Cerebellar nuclear complex (tissue), 1 donor: ENCODE measurements at regions not wholly inside any gene's neighbourhood (a gene's known extent, or its start where the extent isn't known, plus 50 kb on each side); places are given as distances from the start of the nearest gene placed in this dataset.

Experiments used
- DNase-seq, 2 experiments: peaks; one replicate each; lab custom pipeline; 2025; lab: John Stamatoyannopoulos, UW

DNA sequence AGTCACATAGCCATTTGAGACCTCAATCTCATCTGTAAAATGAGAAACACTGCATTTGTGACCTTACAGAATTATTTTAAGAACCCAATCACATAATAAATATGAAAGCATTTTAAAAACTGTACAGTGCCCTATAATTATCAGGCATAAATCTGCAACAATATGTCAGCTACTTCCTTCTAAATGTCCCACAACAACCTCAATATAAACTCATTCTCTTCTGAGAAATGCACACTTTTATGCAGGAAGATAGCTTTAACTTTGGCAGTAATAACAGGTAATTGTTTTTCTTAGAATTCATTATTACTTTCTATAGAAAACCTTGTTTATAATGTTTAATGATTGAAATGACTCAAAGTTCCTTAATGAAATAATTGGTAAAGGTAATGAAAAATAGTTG lies 400.7 kb upstream of the AGTR1 start:
- DNase-seq, result no peak

DNA sequence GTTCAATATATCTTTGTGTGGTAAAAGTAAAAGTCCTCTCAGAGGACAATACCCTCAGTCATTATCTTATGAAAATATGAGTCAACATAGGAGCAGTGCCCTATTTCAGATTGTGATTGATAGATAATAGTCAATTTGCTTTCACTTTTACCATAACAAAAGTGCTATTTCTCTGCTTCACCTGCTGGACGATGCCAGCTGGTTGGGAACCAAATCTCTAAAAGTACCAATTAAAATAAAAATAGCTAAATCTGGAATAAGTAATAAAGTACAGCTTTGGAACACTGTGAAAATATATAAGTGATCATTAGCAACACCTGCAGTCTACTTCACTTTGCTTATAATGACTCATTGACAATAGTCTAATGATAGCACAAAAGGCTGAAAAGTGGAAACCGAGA lies 390.3 kb upstream of the AGTR1 start:
- DNase-seq, result no peak

DNA sequence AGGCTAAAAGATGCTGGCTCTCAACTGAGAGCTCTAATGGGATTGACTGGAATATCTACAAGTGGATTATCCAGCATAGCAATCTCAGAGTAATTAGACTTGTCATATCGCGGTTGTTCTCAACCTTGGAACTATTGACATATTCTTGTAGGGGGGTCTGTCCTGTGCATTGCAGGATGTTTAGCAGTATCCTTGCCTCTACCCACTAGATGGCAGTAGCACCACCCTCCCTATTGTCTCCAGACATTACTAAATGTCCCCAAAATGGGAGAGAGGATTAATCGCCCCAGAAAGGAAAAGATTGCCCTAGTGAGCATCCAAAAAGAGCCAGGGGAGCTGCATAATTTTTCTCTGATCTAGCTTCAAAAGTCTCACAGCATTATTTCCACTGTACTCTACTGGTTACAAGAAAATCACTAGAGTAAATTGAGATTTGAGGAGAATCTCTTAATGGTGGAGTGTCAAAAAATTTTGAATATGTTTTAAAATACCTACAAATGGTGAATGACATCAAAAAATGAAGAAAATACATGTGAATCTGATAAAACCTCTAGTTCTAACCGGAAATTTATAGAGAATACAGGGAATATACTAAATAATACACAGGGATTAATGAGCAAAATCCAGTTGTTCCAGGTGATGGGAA lies 388.2 kb upstream of the AGTR1 start:
- DNase-seq, result no peak

DNA sequence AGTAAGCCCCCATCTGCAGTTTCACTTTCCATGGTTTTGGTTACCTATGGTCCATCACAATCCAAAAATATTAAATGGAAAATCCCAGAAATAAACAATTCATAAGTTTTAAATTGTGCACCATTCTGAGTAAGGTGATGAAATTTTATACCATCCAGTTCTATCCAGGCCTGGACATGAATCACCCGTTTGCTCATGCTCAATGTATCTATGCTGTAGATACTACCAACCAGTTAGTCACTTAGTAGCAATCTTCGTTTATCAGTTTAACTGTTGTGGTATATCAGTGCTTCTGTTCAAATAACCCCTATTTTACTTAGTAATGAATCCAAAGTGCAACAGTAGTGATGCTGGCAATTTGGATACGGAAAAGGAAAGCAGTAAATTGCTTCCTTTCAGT lies 381.9 kb upstream of the AGTR1 start:
- DNase-seq, result no peak

DNA sequence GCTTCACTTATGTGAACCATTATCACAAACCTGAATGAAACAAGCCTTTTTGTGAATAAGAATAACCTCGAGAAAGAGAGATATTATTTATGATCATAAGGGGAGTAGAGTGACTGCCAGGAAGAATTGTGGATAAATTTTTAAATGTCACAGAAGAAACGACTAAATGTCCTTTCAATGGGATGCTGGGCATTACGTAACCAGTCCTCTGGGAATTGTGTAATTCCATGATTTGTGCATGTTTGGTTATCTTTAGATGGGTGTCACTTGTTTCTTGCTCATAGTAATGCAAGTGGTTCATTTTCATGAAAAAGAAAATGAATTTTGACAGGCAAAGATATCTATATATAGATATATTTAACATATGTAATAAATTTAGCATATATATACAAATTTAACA lies 379.5 kb upstream of the AGTR1 start:
- DNase-seq, result no peak

DNA sequence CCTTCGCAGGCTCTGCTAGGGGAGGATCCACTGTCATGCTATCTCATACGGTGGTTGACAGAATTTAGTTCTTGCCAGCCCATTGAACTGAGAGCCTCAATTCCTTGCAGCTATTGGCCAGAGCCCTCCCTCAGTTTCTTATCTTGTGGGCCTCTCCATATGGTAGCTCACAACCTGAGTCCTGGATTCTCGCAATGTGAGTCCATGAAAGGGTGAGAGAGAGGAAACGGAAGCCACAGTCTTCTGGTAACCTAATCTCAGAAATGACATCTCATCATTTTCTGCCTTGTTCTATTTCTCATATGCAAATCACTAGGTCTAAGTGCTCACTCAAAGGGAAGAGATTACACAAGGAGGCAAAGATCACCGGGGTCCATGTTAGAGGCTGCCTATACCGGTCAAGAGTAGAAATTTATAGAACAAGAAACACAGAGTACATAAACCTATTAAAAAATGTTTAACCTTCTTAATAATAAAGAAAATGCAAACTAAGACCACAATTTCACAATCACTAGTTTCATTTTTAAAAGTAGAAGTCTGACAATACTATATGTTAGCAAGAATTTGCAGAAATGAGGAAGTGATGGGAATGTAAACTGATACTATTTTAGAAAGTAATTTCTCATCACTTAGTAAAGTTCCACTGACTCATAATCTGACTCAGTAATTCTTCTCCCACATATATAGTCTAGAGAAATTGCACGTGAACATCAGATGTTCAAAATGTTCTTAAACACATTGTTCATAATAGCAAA lies 378.4 kb upstream of the AGTR1 start:
- DNase-seq, result no peak

DNA sequence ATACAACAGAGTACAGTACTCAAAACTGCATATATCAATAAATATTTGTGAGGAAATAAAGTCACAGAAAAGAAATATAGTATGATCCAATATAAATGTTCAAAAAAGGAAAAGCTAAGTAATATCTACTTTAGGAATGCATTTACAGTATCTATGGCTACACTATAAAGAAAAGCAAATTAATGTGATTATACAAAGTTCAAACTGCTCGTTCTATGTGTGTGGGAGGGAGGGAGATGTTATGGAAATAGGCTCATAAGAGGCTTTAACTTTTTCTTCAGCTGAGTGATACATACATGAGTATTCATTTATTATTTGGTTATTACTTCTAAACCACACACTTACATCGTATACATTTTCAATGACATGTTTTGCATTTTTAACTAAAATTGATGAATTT lies 377.7 kb upstream of the AGTR1 start:
- DNase-seq, result no peak

DNA sequence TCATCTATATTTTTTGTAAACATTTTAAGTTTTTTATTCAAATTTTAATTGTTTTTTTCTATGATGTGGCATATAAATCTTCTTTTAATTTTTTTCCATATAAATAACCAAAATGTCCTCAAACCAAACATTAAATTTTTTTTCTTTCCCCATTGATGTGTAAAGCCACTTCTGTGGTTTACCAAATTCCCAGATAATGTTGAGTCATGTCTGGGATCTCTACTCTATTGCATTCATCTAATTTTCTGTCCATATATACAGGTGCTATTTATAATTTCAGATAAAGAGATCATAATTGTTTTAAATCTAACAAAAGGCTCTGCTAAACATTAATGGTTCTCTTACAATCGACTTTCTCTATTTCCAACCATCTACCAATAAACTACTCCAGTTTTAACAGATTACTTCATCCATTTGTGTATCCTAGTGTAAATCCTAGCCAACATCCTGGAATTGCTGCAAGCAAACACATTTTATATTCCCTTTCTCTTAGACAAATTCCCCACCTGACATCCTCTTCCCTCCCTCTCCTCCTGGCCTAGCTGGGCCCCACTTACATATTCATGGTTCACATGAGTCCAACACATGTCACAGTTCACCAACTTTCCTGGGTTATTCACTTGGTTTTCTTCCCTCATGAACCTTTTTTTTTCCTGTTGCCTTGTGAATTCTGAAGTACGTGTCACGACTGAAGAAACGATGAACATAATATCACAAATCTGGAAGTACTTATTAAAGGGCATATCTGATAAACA lies 368.0 kb upstream of the AGTR1 start:
- DNase-seq, result no peak

DNA sequence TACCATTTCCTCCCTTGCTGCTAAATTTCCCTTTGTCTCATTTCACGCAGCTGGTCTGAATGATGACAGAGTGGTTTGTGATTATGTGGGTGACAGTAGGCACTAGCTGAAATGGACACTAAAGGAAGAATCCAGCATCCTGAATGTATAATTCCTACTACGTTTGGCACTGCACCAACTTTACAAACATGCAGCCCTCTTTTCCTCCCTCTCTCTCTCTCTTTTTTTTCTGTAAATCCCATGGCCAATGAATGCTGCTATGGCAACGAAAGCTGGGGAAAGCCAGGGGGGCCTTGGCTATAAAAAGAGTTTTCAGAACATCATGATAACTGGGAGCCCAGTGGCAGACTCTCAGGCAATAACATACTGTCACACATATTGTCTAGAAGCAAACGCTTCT lies 367.2 kb upstream of the AGTR1 start:
- DNase-seq, result no peak

DNA sequence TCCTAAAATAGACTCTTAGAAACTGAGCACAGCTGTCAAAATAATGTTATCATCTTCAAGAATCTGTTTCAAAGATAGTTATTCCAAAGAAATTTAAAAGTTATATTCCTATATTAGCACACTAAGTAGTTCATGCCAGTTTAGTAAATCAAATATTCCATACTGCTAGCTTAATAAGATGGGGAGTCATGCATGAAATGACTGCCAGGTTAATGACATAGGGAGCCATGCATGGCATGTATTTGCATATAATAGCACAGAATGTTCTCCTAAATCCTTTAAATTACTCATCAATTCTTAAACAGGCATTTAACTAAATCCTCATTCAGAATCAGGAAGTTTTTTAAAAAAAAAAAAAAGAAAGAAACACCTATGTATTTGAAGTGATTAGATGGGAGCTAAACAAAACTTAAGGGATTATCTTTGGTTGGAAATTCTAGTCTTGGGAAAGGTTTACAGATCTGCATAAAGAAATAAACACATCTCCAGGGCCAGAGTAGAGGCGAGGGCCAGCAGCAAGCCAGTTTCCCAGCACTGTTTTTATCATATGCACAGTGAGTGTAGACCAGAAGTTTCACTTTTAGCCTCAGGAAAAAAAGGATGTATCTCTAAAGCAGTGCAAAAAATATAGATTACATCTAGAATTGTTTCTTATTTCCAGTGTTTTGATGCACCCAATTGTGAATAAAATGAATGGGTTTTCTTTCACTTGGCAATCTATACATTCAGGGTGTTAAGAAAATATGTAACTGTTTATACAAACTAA lies 366.4 kb upstream of the AGTR1 start:
- no peak for DNase-seq

DNA sequence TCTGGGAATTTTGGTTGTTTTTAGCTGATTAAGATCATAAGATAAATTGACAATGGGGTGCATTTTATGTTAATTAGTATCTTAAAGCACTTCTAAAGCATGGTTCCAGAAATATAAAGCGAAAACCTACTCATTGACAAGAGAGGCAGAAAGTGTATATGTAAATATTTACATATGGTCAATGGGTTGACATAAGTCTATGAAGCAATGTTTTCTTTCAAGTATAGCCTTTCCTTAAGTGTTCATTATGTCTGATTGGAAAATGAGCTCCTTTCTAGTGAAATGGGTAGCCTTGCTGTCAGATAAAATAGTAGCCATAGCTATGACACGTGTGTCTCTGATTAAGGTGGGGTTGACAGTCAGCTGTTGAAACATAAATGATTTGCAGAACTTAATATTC lies 365.2 kb upstream of the AGTR1 start:
- no peak for DNase-seq

DNA sequence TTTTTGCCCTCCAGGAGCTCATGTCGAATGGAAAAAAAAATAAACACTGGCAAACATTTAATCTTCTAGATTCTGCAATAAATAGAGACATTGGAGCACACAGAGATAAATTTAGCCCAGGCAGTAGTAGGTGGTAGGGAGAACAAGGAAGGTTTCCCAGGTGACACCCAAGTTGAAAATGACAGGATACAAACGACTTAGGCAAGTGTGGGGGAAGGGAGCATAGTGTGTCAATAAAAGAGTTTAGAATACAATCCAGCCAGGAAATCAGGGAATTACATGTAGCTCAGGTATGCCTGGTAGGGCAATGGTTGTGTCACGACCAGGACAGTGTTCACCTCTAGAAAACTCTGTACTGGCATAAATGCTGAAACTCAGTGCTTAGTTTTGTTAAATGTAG lies 364.6 kb upstream of the AGTR1 start:
- no peak for DNase-seq

DNA sequence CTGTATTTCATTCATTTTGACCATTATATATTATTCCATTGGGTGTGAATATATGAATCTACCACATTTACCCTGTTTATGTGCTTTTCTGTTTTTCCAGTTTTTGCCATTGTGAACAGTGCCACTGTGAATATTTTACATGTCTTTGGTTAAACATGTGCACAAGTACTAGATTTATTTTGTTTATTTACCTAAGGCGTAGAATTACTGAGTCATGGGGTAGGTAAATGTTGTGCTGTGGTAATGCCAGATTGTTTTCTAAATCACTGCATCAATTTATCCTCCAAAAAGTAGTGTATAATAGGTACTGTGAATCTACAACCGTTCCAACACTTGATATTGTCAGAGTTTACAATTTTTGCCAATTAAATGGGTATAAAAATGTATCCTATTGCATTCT lies 362.1 kb upstream of the AGTR1 start:
- no peak for DNase-seq

DNA sequence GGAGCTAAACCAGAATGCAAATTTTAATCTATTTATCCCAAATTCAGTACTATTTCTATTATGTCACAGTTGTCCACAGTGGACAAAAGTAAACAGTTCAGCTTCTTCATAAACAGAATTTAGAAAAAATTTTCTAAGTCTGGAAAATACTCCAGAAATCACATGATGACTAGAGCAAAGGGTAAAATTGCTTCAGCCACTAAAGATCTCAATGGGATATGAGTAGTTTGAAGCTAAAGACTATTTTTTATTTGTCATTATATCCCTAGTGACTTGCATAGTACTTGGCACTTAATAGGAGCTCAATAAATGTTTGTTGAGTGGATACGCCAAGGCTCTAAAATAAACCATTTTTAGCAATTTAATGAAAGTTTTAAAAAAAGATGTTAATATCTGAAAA lies 354.3 kb upstream of the AGTR1 start:
- no peak for DNase-seq

DNA sequence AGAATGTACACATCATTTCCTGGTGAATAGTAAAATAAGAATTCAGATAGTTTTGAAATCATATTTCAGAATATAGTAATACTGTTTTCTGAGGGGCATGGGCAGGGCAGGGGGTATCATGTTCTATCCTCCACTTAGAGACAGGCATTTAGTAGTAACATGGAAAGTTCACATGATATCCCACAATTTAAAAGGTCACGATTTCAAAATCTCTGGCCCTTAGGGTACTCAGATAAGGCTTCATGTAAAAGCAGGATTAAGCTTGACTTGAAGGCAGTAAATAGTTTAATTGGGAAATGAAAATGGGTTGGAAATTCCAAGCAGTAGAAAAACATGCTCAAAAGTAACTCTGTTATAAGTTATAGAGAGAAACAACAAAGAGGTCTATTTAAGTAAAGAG lies 353.2 kb upstream of the AGTR1 start:
- no peak for DNase-seq

DNA sequence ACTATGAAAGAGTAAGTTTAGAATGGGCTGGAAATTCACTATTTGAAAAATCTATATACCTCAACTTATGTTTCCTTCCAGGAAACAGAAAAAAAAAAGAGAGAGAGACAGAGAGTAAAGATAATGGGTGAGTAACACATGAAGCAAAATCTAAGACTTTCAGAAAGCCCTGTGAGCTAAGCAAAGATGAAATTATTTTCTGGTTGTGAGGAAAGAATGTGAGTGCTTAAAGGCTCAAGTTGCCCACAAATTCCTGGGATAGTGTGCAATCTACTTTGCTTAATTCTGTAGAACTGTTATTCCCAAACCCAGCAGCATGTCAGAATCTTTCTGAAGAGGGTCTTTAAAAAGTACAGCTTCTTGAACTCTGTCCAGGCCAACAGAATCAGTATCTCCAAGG lies 337.7 kb upstream of the AGTR1 start:
- no peak for DNase-seq

DNA sequence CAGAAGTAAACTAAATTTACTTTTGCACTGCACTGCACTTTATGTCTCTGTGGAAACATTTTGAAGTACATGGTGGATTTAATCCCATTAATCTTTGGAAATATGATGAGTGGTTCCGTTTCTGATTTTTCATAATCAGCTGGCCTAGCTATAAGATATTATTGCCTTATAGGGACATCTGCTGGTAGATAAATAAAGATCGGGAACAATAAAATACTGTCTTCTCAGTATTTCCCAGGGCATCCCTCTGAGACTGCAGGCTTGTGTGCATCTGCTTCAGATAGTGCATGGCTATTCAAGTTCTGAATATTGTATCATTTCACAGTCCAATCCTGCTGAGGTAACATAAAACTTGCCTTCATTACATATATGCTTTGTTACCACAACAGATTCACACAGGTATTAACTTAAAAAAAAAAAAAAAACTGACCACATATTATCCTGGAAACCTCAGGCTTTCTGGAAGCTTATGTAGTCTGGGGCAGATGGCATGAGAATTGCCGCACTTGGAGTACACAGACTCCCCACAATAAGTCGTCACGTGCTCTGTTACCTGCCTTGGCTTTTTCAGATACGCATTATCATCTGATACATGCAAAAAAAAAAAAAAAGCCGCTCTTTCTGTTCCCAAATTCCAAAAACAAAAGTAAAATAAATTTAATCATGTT lies 330.8 kb upstream of the AGTR1 start:
- DNase-seq, result peak in 1 of 2 experiments; percentile 21

DNA sequence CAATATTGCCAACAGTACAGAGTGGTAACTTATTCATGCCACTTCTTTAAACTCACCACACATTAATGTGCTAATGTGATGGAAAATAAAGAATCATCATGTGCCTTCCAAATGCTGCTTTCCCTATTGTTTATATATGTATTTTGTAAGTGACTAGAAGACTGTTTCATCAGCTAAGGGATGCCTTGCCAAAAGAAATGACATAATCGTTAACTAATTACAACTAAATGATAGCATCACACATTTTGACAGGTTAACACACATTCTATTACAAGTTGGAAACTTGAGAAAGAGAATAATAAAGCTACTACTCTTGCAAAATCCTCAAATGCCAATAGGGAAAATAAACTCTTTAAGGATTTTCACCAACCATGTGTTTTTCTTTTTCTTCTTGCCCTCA lies 329.9 kb upstream of the AGTR1 start:
- DNase-seq, result no peak

DNA sequence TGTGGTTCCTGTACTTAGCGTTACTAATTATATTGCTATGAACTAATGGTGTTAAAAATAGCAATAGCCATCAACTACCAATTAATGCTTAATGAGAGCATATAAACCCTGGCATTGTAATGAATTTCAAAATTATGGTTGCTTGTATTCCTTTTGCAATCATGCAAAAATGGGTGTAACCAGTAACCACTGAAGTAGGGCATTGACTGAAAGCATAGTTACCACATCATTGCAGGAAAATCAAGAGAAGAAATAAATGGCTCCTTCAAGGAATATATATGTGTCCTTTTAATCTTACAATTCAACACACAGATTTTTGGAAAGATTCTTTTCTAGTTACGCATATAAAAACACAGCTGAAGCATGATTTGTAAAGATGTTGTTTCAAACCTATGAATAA lies 328.3 kb upstream of the AGTR1 start:
- no peak for DNase-seq

DNA sequence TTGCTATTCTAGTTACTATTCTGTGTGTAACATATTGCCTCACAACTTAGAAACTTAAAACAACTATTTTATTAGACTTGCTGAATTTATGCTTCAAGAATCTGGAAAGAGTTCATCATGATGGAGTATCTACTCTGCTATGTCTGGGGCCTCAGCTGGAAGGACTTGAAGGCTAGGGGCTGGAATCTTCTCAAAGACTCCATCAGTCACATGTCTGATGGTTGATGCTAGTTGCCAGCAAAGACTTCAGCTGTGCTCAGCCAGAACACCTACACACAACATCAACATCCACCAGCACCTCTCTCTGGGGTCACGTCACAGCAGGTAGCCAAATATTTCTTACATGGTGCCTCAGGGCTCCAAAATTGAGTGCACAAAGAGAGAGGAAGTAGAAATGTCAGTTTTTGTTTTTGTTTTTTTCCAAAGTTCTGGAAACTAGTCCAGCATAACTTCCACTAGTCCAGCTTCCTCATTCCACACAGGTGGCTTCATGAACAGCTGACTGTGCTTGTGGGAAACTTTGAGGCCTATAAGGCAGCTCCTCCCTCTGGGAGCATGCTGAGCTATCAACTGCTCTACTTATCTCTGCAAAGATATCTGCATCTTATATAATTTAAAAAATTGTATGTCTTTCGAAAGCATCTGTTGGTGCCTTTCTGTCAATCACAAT lies 325.4 kb upstream of the AGTR1 start:
- no peak for DNase-seq

DNA sequence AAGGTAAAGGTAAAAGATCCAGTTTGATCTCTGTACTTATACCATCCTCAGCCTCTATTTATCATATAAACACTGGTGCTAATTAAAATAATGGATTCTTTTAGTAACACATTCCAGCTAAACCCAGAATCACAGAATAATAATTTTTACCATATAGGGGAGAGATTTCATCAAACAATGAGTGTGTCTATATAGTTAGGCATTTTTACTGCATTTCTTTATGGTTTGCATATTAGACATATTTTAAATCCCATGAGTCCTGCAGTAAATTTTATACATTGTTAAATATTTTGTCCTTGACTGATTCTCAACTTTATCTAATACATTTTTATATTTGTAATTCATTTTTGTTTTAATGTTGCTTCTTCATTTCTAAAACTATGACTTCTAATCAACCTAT lies 323.7 kb upstream of the AGTR1 start:
- DNase-seq, result no peak
